ENCODE measurements at regions not wholly inside any gene's neighbourhood (a gene's known extent, or its start where the extent isn't known, plus 50 kb on each side); places are given as distances from the start of the nearest gene placed in this dataset.

GRCh38 chr17:33451221-33451620, 158.1 kb upstream of the ASIC2 start:
- Mint-ChIP-seq H3K27ac (ENCODE audit: unreplicated experiment) (no peak overlapping the region), H3K9me3 (ENCODE audit: unreplicated experiment) (peaks cover 22% of the 10 kb centered on the region), H3K4me3 (ENCODE audit: unreplicated experiment) (no peak overlapping the region), H3K36me3 (ENCODE audit: unreplicated experiment) (no peaks in the 10 kb centered on the region), H3K4me1 (ENCODE audit: unreplicated experiment) (no peaks in the 10 kb centered on the region), H3K27me3 (ENCODE audit: unreplicated experiment) (no peaks in the 10 kb centered on the region)
- no peak for DNase-seq (ENCODE audit: extremely low spot score, unreplicated experiment)
- TF ChIP-seq, protein P1, sequence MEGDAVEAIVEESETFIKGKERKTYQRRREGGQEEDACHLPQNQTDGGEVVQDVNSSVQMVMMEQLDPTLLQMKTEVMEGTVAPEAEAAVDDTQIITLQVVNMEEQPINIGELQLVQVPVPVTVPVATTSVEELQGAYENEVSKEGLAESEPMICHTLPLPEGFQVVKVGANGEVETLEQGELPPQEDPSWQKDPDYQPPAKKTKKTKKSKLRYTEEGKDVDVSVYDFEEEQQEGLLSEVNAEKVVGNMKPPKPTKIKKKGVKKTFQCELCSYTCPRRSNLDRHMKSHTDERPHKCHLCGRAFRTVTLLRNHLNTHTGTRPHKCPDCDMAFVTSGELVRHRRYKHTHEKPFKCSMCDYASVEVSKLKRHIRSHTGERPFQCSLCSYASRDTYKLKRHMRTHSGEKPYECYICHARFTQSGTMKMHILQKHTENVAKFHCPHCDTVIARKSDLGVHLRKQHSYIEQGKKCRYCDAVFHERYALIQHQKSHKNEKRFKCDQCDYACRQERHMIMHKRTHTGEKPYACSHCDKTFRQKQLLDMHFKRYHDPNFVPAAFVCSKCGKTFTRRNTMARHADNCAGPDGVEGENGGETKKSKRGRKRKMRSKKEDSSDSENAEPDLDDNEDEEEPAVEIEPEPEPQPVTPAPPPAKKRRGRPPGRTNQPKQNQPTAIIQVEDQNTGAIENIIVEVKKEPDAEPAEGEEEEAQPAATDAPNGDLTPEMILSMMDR (IDR thresholded peaks at IDR 0.05): no peak

- H3K4me3 Mint-ChIP-seq (ENCODE audit: unreplicated experiment): no peak overlapping the region
- H3K27me3 Mint-ChIP-seq (ENCODE audit: unreplicated experiment): no peaks in the 10 kb centered on the region
- no peak for DNase-seq (ENCODE audit: extremely low spot score, unreplicated experiment)
- no peak overlapping the region for H3K27ac Mint-ChIP-seq (ENCODE audit: unreplicated experiment)
- peaks cover 1% of the 10 kb centered on the region for H3K36me3 Mint-ChIP-seq (ENCODE audit: unreplicated experiment)
- TF ChIP-seq, protein P1 (IDR thresholded peaks at IDR 0.05): no peak
- H3K4me1 Mint-ChIP-seq (ENCODE audit: unreplicated experiment): no peaks in the 10 kb centered on the region
- peaks cover 25% of the 10 kb centered on the region for H3K9me3 Mint-ChIP-seq (ENCODE audit: unreplicated experiment)
Measured at GRCh38 chr17:33457477-33457876, 164.4 kb upstream of the ASIC2 start.

DNA sequence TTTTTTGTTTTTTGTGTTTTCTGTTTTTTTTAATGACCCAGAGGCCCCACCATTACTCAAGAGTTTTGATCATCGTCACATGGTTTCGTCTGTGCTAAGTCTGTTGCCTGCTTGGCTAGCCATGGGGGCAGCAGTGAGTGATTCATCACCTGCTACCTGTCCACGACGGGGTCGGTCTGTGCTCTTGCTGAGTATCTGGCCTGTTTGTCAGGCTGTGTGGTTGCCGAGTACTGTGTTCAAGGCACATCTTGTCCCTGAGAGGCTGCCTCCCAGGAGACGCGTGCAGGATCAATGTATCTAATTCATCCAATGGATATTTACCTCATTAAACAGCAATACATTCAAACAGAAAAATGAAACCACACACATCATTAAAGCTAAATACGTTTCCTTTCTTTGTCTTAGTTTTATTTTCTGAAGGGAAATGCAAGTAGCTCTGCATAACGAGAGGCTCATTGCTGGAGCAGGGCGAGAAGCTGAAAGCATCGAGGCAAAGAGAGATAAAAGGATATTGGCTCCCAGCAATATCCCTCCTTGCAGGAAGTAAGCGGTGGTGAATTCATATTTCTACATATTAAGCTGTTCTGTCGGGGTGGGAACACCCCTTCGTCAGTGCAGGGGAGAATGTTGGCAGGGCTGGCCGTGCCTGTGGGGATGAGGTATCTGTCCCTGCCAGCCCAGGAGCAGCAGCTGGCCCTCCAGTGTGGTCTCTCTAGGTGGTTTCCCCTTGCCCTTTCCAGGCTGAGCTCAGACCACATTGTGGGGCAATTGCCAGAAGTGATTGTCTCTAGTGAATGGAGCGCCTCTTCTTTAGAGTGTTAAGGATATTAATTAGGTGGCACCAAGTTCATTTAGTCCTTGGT, 166.2 kb upstream of the ASIC2 start:
- H3K4me1 Mint-ChIP-seq (ENCODE audit: unreplicated experiment): no peaks in the 10 kb centered on the region
- no peak for DNase-seq (ENCODE audit: extremely low spot score, unreplicated experiment)
- no peak overlapping the region for H3K27ac Mint-ChIP-seq (ENCODE audit: unreplicated experiment)
- no peak overlapping the region for H3K4me3 Mint-ChIP-seq (ENCODE audit: unreplicated experiment)
- peaks cover 1% of the 10 kb centered on the region for H3K36me3 Mint-ChIP-seq (ENCODE audit: unreplicated experiment)
- peaks cover 41% of the 10 kb centered on the region for H3K9me3 Mint-ChIP-seq (ENCODE audit: unreplicated experiment)
- no peaks in the 10 kb centered on the region for H3K27me3 Mint-ChIP-seq (ENCODE audit: unreplicated experiment)
- TF ChIP-seq, protein P1 (IDR thresholded peaks at IDR 0.05): no peak

DNA sequence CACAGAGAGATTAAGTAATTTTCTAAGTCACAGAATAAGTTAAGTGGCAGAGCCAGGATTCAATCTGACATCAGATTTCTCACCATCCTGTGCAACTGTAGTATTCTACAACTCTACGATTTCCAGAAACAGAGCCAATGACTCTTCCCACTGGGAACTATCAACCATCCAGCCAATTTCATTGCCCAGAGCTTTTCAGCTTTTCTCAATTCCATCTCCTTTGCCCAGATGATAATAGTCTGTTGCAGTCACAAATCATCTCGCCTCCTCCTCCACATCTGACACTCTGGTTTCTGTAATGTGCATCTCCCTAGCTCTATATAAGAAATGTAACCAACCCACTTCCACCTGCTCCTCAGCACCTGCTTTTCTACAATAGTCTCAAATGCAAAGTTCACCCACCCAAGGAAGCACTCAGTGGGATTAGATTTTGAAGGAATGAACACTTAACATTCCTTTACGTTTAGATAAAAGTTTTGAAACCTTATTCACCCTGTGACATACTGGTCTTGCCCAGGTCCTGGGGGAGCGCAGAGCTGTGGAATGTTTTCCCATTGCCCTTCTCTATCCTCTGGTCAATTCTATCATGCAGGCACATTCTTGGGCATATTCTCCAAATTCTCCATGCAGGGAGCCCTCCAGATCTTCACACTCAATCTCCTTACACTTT, 167.8 kb upstream of the ASIC2 start:
- no peak for DNase-seq (ENCODE audit: extremely low spot score, unreplicated experiment)
- Mint-ChIP-seq H3K4me1 (ENCODE audit: unreplicated experiment) (no peaks in the 10 kb centered on the region), H3K27me3 (ENCODE audit: unreplicated experiment) (no peaks in the 10 kb centered on the region), H3K9me3 (ENCODE audit: unreplicated experiment) (peaks cover 43% of the 10 kb centered on the region), H3K27ac (ENCODE audit: unreplicated experiment) (no peak overlapping the region), H3K4me3 (ENCODE audit: unreplicated experiment) (no peak overlapping the region), H3K36me3 (ENCODE audit: unreplicated experiment) (peaks cover 1% of the 10 kb centered on the region)
- TF ChIP-seq, protein P1 (IDR thresholded peaks at IDR 0.05): no peak

DNA sequence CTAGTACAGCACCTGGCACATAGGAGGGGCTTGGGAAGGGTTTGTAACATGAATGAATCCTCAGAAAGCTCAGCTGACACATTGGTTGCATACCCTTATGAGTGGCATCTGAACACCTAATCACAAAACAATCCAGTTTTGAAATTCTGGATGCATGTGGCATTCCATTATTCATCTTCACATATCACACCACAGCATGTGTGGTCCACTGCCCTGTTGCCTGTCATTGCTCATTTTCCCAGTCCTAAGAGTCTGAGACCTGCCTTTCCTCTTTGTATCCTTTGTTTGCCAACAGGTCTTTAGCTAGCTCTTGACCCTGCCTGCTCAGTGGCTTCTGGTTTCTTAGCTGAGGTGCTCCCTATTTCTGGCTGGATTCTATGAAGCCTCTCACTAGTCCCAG, 170.8 kb upstream of the ASIC2 start:
- peaks cover 1% of the 10 kb centered on the region for H3K36me3 Mint-ChIP-seq (ENCODE audit: unreplicated experiment)

More for the DNA sequence above, 170.8 kb upstream of the ASIC2 start:
- Mint-ChIP-seq H3K27me3 (ENCODE audit: unreplicated experiment) (no peaks in the 10 kb centered on the region), H3K9me3 (ENCODE audit: unreplicated experiment) (peaks cover 44% of the 10 kb centered on the region), H3K4me3 (ENCODE audit: unreplicated experiment) (no peak overlapping the region), H3K27ac (ENCODE audit: unreplicated experiment) (no peak overlapping the region), H3K4me1 (ENCODE audit: unreplicated experiment) (no peaks in the 10 kb centered on the region)
- TF ChIP-seq, protein P1 (IDR thresholded peaks at IDR 0.05): no peak
- DNase-seq (ENCODE audit: extremely low spot score, unreplicated experiment): no peak

Data from osteocyte (in vitro differentiated cells).